HG02943 (cell line): ENCODE measurements at regions not wholly inside any gene's neighbourhood (a gene's known extent, or its start where the extent isn't known, plus 50 kb on each side); places are given as distances from the start of the nearest gene placed in this dataset.

Experiments used
- ATAC-seq: cut with Tn5 transposase; IDR thresholded peaks from one replicate; pipeline ENCODE4 v1.9.1; 2021; ENCODE audit warnings: mild to moderate bottlenecking, low read depth, moderate library complexity; ENCODE audit not compliant: unreplicated experiment

DNA sequence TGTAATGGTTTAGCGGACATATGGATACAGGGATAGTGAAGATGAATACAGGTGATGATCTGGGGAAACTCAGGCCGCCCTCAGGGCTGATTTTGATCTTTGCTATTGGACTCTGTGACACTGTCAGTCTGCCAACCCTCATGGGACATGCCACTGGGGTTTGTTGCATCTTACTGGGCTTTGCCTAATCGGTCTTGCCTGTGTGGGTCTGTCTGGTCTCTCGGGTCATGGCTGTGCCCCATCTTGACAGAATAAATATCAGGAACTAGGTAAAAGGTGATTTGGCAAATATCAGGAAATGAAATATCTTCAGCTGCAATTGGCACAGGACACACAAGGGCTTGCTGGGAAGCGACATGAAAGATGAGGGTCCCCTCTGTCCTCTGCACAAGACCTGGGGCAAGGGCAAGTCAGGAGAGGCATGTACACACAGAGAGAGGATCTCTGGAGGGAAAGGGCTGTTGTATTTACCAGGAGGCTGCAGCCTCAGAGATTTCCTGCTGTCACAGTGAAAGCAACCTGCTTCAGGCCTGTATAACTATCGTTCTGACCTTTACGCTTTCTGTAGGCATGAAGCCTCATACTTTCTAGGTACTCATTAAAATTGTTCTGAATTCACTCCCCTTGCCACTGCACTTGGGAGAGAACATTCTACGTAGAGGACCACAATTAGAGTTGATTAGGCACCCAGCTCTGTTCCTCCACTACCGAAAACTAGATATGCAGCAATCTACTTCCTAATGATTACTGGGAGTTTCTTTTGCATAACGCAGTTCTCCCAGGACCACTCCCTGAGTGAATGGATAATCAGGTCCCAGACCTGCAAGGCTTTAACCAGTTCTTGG lies 52.0 kb upstream of the GADD45A start:
- no peak for ATAC-seq

DNA sequence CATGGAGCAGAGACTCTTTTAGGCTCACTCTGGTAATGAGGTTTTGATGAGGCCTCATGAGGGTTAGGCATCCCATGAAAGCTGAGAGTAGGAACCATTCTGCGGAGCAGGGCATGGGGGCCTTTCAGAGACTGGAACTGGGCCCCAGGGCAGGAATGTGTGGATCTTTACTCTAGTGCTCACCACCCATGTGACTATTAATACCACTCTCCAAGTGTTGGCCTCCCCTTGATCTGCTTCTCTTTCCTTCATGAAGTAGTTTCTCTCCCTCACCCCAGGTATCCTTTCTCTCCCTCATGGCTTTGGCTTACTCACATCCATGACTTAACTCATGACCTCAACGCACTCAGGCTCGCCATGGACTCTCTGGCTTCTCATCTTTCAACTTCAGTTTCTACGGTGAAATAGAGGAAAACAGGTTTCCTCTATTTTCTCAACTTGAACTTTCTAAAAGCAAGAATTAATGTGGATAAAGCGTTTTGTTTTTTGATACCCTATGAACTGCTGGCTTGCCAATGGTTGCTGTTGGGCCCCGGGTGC lies 50.5 kb upstream of the GADD45A start:
- ATAC-seq, result no peak

DNA sequence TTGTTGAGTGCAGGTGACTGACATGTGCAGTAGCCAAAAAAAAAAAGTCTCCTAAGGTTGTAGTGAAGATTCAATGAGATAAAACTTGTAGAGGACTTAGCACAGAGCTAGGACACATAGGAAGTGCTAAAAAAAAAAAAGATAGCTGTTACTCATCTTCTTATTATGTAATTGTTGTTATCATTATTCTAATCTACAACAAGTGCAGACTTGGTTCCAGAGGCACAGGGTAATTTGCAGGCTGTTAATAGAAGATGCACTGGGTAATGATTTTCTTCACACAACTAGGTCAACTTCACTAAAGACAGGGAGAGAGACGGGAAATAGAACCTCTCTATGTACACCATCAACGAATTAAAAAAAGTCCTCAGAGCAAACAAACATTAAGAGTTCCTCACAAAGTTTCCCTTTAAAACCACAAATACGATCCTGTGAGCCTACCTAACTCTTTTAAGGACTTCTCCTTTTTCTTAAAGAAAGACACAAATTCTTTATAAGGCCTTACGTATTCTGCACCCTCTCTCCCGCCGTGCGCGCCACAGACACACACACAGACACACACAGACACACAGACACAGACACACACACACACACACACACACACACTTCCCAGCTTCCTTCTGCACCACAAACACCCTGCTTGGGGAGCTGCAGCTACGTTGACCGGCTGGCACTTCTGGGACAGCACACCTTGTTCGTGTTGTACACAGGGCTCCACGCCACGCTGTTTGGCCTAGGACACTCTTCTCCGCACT lies 49.8 kb upstream of the GADD45A start:
- ATAC-seq, result no peak
